Amniotic epithelial cell (primary cell): ENCODE measurements at regions not wholly inside any gene's neighbourhood (a gene's known extent, or its start where the extent isn't known, plus 50 kb on each side); places are given as distances from the start of the nearest gene placed in this dataset.

ENCODE experiments used
- DNase-seq: peaks from one replicate; pipeline ENCODE4 v3.0.0-alpha.2; 2010; ENCODE audit warnings: low read depth

DNA sequence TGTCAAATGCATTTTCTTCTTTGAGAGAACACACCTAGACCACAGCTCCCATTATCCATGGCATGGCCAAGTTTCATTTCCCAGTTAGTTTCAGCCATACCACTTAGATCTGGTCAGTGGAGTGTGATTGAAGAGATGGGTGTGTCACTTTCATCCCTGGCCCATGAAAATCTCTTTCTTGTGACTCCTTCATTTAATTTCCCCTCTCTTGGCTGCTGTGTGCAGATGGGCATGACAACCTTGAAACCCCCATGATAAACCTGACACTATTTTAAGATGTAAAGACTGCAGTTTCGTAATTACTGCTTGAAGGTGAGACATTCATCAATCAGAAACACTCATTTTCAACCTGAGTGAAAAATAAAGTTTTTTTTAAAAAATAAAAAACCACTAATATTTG, 284.9 kb downstream of the IL15 start:
- DNase-seq, result no peak

DNA sequence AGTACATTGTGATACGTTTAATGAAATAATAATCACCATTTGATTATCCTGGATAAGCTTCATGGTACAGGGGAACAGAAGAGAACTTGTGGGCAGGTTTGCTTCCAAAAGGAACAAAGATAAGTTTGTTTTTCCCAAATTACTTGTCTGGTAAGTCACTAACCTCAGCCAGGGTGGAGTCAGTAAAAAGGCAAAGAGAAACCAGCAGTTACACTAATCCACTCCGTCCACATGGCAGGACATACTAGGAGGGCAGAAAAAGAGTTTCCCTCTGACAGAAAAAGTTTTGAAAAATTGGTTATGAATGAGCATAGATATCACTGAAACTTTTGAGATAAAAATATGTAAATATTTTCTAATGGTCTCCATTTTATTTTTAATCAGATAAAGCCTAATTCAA, 285.9 kb downstream of the IL15 start:
- no peak for DNase-seq

DNA sequence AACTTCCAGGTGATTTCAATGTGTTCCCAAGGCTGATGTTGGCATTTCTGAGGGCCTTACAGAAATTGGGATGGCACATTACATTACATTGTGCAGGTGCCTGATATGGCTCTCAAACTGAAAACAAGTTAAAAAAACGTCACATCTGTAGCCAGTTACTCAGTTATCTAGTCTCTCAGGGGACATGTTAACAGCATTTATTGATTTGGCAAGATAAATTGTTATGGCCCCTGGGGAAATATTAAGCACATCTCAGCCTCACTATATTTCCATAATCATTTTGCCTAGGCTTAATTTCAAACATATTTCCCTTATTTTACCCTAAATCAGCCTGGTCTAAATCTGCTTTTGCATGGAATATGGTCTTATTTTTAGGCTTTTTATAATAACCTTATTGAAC, 290.0 kb downstream of the IL15 start:
- DNase-seq, result no peak

DNA sequence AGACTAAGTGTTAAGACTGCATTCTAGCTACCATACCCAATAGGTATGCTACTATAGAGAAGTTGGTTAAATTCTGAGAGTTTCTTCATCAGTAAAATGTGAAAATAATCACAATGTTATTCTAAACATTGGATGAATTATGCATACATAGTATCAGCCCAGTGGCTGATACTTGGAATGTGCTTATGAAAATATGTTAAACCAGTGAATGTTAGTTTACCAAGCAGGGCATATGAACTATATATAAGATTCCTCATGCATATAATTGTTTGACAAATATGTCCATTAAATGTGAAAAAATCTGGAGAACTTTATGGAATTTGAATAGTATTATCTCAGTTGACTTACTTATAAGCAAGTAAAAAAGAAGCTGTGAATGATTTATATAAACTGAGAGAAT, 296.1 kb downstream of the IL15 start:
- DNase-seq, result no peak

DNA sequence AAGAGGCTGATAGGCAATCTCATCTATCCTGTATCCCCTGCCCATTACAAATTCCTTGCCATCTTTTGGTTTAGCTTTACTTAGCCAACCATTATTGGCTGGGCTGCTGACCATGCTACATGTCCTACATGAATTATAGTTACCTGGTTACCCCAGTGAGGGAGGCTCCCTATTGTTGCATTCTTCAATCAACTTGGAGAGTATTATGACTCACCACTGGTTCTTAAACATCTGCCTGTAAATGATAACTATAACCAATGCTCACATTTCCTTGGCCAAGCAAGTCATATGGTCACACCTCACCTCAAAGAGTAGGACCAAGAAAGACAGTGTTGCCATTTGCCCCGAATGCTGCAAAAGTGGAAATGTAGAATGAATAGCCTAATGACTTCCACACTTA, 297.6 kb downstream of the IL15 start:
- DNase-seq, result no peak

DNA sequence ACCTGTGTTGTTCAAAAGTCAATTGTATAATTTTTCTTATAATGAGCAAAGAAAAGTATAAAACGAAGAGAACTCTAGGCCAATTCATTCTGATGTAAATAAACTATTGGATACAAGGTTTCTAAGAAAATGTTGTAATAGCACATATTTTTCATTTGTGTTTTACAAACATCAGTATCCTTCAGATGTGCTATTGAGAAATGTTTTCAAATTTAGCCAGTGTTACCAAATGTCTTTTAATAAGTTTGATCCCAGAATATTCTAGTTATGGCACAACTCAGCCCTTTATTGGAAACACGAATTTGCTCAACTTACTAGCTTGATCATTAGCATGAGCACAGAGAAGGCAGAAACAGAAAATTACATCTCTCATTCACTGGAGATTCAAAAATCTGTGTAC, 319.3 kb downstream of the IL15 start:
- no peak for DNase-seq

DNA sequence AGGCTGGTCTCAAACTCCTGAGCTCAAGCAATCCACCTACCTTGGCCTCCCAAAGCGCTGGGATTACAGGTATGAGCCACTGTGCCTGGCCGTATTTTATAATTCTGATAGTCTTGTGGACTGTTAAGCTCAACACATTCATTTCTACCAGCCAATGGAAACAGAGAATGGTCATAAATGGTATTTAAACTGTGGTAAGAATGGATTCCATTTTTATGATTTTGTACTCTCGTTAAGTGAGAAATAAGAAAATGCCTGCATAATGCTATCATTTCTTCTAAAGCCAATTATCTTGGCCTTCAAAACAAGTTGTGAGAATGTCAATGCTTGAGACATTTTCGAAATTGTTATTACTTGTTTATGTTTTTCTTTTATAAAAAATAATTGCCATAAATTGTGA, 321.0 kb downstream of the IL15 start:
- DNase-seq, result no peak

DNA sequence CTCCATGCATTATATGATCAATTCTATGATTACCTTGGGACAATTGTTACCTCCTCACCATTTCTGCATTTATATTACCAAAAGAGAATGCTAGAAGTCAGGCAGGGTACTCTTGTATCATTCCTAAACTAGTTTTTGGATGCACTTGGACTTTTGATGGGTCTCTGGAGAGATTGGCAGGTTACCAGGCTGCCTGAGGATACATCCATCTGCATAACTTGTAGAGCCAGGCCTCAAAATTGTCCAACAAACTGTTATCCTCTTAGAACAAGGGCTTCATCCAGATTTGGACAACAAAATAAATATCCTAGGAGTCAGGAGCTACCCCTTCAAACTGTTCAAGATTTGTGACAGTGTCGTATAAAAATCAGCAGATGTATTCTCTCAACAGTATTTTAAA, 326.1 kb downstream of the IL15 start:
- no peak for DNase-seq

DNA sequence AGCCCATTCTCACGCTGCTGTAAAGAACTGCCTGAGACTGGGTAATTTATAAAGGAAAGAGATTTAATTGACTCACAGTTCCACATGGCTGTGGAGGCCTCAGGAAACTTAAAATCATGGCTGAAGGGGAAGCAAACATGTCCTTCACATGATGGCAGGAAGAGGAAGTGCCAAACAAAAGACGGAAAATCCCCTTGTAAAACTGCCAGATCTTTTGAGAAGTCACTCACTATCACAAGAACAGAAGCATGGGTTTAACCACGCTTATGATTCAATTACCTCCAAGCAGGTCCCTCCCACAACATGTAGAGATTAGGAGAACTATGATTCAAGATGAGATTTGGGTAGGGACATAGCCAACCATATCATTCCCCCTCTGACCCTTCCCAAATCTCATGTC, 335.5 kb downstream of the IL15 start:
- DNase-seq, result peak; percentile 2

DNA sequence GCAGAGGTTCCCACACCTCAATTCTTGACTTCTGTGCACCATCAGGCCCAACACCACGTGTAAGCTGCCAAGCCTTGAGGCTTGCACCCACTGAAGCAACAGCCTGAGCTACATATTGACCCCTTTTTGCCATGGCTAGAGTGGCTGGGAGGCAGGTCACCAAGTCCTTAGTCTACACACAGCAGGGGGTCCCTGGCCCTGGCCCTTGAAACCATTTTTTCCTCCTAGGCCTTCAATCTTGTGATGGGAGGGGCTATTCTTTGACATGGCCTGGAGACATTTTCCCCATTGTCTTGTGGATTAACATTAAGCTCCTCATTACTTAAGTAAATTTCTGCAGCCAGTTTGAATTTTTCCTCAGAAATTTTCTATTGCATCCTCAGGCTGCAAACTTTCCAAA, 336.6 kb downstream of the IL15 start:
- no peak for DNase-seq
